ENCODE measurements at regions not wholly inside any gene's neighbourhood (a gene's known extent, or its start where the extent isn't known, plus 50 kb on each side); places are given as distances from the start of the nearest gene placed in this dataset.

GRCh38 chr20:60304026-60304590 lies 345.9 kb downstream of the CDH26 start:
- TF ChIP-seq CTCF (IDR thresholded peaks at IDR 0.05; ENCODE audit: insufficient read depth, low read length), result no peak
- TF ChIP-seq GABPA (IDR thresholded peaks at IDR 0.05; ENCODE audit: low read depth), result no peak

All from HL-60 (cell line).